ENCODE measurements at regions not wholly inside any gene's neighbourhood (a gene's known extent, or its start where the extent isn't known, plus 50 kb on each side); places are given as distances from the start of the nearest gene placed in this dataset.

GRCh38 chr14:87334997-87335685 lies 657.8 kb downstream of the GALC start:
- TF ChIP-seq CTCF (IDR thresholded peaks at IDR 0.05), result no peak
- no peak for DNase-seq (ENCODE audit: low spot score in 2 of 2)
- intact Hi-C loops (cut with DNase I; ENCODE audit: low total_unique reads), result no loop called here
- no peak overlapping the region for H3K4me3 ChIP-seq (ENCODE audit: low read depth, poor library complexity, severe bottlenecking)
- 70 to 74% methylated on average over 2 of the region's 2 CpGs for WGBS, 2 donors

- WGBS, 2 donors, result 28% methylated on average over 2 of the region's 2 CpGs
- no peak overlapping the region for H3K4me3 ChIP-seq (ENCODE audit: low read depth, poor library complexity, severe bottlenecking)
- intact Hi-C loops (cut with DNase I; ENCODE audit: low total_unique reads), result no loop called here
- no peak for TF ChIP-seq POLR2A (IDR thresholded peaks at IDR 0.05)
- no peak for TF ChIP-seq CTCF (IDR thresholded peaks at IDR 0.05)
- no peak for DNase-seq (ENCODE audit: low spot score in 2 of 2)
These were observed 661.0 kb downstream of the GALC start for GRCh38 chr14:87331991-87332390.

GRCh38 chr14:87325741-87326140 lies 667.2 kb downstream of the GALC start:
- TF ChIP-seq POLR2A (IDR thresholded peaks at IDR 0.05) (no peak), CTCF (IDR thresholded peaks at IDR 0.05) (no peak)
- no peak for DNase-seq (ENCODE audit: low spot score in 2 of 2)
- no peak overlapping the region for H3K4me3 ChIP-seq (ENCODE audit: low read depth, poor library complexity, severe bottlenecking)
- intact Hi-C loops (cut with DNase I; ENCODE audit: low total_unique reads), result no loop called here
- 81 to 83% methylated on average over 2 of the region's 2 CpGs for WGBS, 2 donors

- 89% methylated on average over 2 of the region's 2 CpGs for WGBS, 2 donors
- H3K4me3 ChIP-seq (ENCODE audit: low read depth, poor library complexity, severe bottlenecking), result no peak overlapping the region
- no peak for TF ChIP-seq POLR2A (IDR thresholded peaks at IDR 0.05)
- no peak for TF ChIP-seq CTCF (IDR thresholded peaks at IDR 0.05)
- intact Hi-C loops (cut with DNase I; ENCODE audit: low total_unique reads), result no loop called here
- no peak for DNase-seq (ENCODE audit: low spot score in 2 of 2)
These were observed 669.8 kb downstream of the GALC start for GRCh38 chr14:87323191-87323590.

GRCh38 chr14:87321548-87321947 lies 671.4 kb downstream of the GALC start:
- no peak for DNase-seq (ENCODE audit: low spot score in 2 of 2)
- TF ChIP-seq POLR2A (IDR thresholded peaks at IDR 0.05) (no peak), CTCF (IDR thresholded peaks at IDR 0.05) (no peak)
- H3K4me3 ChIP-seq (ENCODE audit: low read depth, poor library complexity, severe bottlenecking), result no peak overlapping the region
- intact Hi-C loops (cut with DNase I; ENCODE audit: low total_unique reads), result no loop called here
- WGBS, 2 donors, result 73 to 84% methylated on average over 1 of the region's 1 CpG

GRCh38 chr14:87312894-87313205 lies 680.1 kb downstream of the GALC start:
- no peak for DNase-seq (ENCODE audit: low spot score in 2 of 2)
- TF ChIP-seq CTCF (IDR thresholded peaks at IDR 0.05) (no peak), POLR2A (IDR thresholded peaks at IDR 0.05) (no peak)
- intact Hi-C loops (cut with DNase I; ENCODE audit: low total_unique reads), result no loop called here
- 51 to 62% methylated on average over 3 of the region's 3 CpGs for WGBS, 2 donors
- no peak overlapping the region for H3K4me3 ChIP-seq (ENCODE audit: low read depth, poor library complexity, severe bottlenecking)
